HCT116 (cell line): ENCODE measurements at regions not wholly inside any gene's neighbourhood (a gene's known extent, or its start where the extent isn't known, plus 50 kb on each side); places are given as distances from the start of the nearest gene placed in this dataset.
A peak's percentile ranks its signal among the peaks of the same experiment; 100 is the strongest.

ENCODE experiments used
- ATAC-seq: fragments of 200-7000 bp; cut with Tn5 transposase; 2 replicates; pipeline ENCODE4 v1.9.1; 2020; ENCODE audit warnings: mild to moderate bottlenecking, moderate library complexity
- BruUV-seq: library from RNA; stranded (reverse); fragments of 400-500 nt; replicated peaks from 2 replicates; lab custom pipeline; 2021; lab: Mats Ljungman, UMichigan
- CTCF ChIA-PET: fragments of 300-600 bp; sonication (Branson Sonifier 250); formaldehyde crosslinking; loops from one replicate; lab custom pipeline; 2021; ENCODE audit warnings: antibody characterized with exemption; lab: Charles Lee
- POLR2A ChIA-PET: fragments of 300-600, 350-600 bp; sonication (Branson Sonifier 250); formaldehyde crosslinking; loops from one replicate; lab custom pipeline; 2021; ENCODE audit warnings: antibody characterized with exemption; lab: Charles Lee
- RAD21 ChIA-PET, 2 experiments: fragments of 300-600 bp; sonication (Branson Sonifier 250); formaldehyde crosslinking; loops; one replicate each; lab custom pipeline; 2023; ENCODE audit warnings: low total read pairs in 2 of 2; ENCODE audit not compliant: uncharacterized antibody in 2 of 2, unreplicated experiment in 2 of 2, low non-redundant PET in 1 of 2; lab: Charles Lee
- DNase-seq: peaks from one replicate; pipeline ENCODE4 v3.0.0-alpha.2; 2010; ENCODE audit warnings: low read depth, low spot score
- H2AFZ ChIP-seq: fragments of 200-600 bp; shearing (Covaris generic), sonication (generic); 2 replicates; pipeline ENCODE4 v1.6.1; 2017; ENCODE audit warnings: low read depth, mixed run types, mixed read lengths, antibody characterized with exemption, low read length; ENCODE audit not compliant: poor library complexity, severe bottlenecking
- H3K27ac ChIP-seq: 2 replicates; pipeline ENCODE4 v1.5.1; 2012; ENCODE audit warnings: low read depth, low read length
- H3K27me3 ChIP-seq: fragments of 200-600 bp; sonication (generic); 2 replicates; pipeline ENCODE4 v1.6.1; 2016; ENCODE audit warnings: mixed run types, low read length, mixed read lengths; ENCODE audit not compliant: insufficient read depth
- H3K36me3 ChIP-seq, 2 experiments: fragments of 200-500 bp in 1 of 2; fragments of 200-600 bp in 1 of 2; sonication (Bioruptor generic) in 1 of 2; sonication (generic) in 1 of 2; 2 replicates each; pipeline versions ENCODE4 v1.5.1 to v1.6.1; 2014 to 2016; ENCODE audit warnings: low read length in 2 of 2, inconsistent platforms in 1 of 2, mixed read lengths in 1 of 2, mixed run types in 1 of 2; ENCODE audit not compliant: insufficient read depth in 2 of 2, control insufficient read depth in 1 of 2
- H3K4me1 ChIP-seq, 2 experiments: fragments of 200-600 bp in 1 of 2; sonication (generic) in 1 of 2; 2 replicates each; pipeline versions ENCODE4 v1.5.1 to v1.6.1; 2012 to 2017; ENCODE audit warnings: low read length in 2 of 2, inconsistent platforms in 1 of 2, mild to moderate bottlenecking in 1 of 2, mixed read lengths in 1 of 2, mixed run types in 1 of 2, moderate library complexity in 1 of 2; ENCODE audit not compliant: insufficient read depth in 2 of 2, control insufficient read depth in 1 of 2
- H3K4me2 ChIP-seq: fragments of 200-600 bp; sonication (generic); 2 replicates; pipeline ENCODE4 v1.6.1; 2017; ENCODE audit warnings: mixed run types, low read length, mixed read lengths
- H3K4me3 ChIP-seq, 2 experiments: fragments of 200-600 bp in 1 of 2; sonication (generic) in 1 of 2; replicated peaks in 1 of 2; 2 replicates each; pipeline ENCODE4 v1.5.1; 2011 to 2016; ENCODE audit warnings: low read length in 2 of 2, control low read depth in 1 of 2, low read depth in 1 of 2, mild to moderate bottlenecking in 1 of 2, mixed read lengths in 1 of 2, mixed run types in 1 of 2
- H3K79me2 ChIP-seq: fragments of 200-600 bp; sonication (generic); 2 replicates; pipeline ENCODE4 v1.6.1; 2017; ENCODE audit warnings: mild to moderate bottlenecking, mixed run types, low read length, moderate library complexity, mixed read lengths; ENCODE audit not compliant: insufficient read depth
- H3K9ac ChIP-seq: fragments of 200-600 bp; sonication (generic); 2 replicates; pipeline ENCODE4 v1.6.1; 2016; ENCODE audit warnings: low read length, mixed read lengths
- H3K9me2 ChIP-seq: fragments of 200-600 bp; sonication (generic), shearing (Covaris generic); 2 replicates; pipeline ENCODE4 v1.6.1; 2017; ENCODE audit warnings: mixed run types, mild to moderate bottlenecking, moderate library complexity; ENCODE audit not compliant: insufficient read depth
- H3K9me3 ChIP-seq, 2 experiments: fragments of 200-500 bp in 1 of 2; fragments of 200-600 bp in 1 of 2; sonication (Bioruptor generic) in 1 of 2; sonication (generic) in 1 of 2; 2 replicates each; pipeline ENCODE4 v1.6.1; 2014 to 2017; ENCODE audit warnings: low read length in 2 of 2, mixed read lengths in 2 of 2, inconsistent platforms in 1 of 2, low read depth in 1 of 2, mild to moderate bottlenecking in 1 of 2, mixed run types in 1 of 2, moderate library complexity in 1 of 2; ENCODE audit not compliant: control insufficient read depth in 1 of 2, insufficient read depth in 1 of 2
- H4K20me1 ChIP-seq: fragments of 200-600 bp; sonication (generic), shearing (Covaris generic); 2 replicates; pipeline ENCODE4 v1.6.1; 2017; ENCODE audit warnings: mixed run types, mild to moderate bottlenecking, moderate library complexity; ENCODE audit not compliant: insufficient read depth
- EGR1 ChIP-seq: IDR thresholded peaks from 2 replicates; pipeline ENCODE4 v1.6.1; 2012; ENCODE audit warnings: low read depth
- POLR2A ChIP-seq: IDR thresholded peaks from 2 replicates; pipeline ENCODE4 v1.7.0; 2011; ENCODE audit warnings: borderline replicate concordance; ENCODE audit not compliant: insufficient read depth, insufficient read length; ENCODE audit errors: extremely low read depth
- SP1 ChIP-seq: IDR thresholded peaks from 2 replicates; pipeline ENCODE4 v1.6.1; 2012; ENCODE audit warnings: low read depth
- ZBTB33 ChIP-seq: IDR thresholded peaks from 2 replicates; pipeline ENCODE4 v1.6.1; 2011; ENCODE audit warnings: mild to moderate bottlenecking, low read length, moderate library complexity; ENCODE audit not compliant: insufficient replicate concordance; ENCODE audit errors: extremely low read depth
- intact Hi-C: fragments of 100-400 bp; cut with micrococcal nuclease; formaldehyde crosslinking; loops from 2 replicates; pipeline ENCODE4 v1.10.0; 2022
- TF ChIP-seq, protein P1 (sequence below): IDR thresholded peaks from 2 replicates; pipeline ENCODE4 v1.6.1; 2012

- ChIA-PET CTCF (no interaction called here), POLR2A (no interaction called here), RAD21 (no interaction called here)
- intact Hi-C loops, result no loop called here
- Histone ChIP-seq H3K4me1 (peaks cover 18 to 27% of the 10 kb centered on the region in 2 experiments), H3K9me3 (no peaks in the 10 kb centered on the region), H3K9ac (no peak overlapping the region), H3K9me2 (no peaks in the 10 kb centered on the region), H2AFZ (peak overlapping the region; percentile 30), H3K36me3 (no peaks in the 10 kb centered on the region), H3K4me3 (no peak overlapping the region), H3K27ac (peak overlapping the region; percentile 32; the same call in 1 of the 2 replicates), H3K4me2 (peak overlapping the region; percentile 47), H4K20me1 (no peaks in the 10 kb centered on the region), H3K27me3 (no peaks in the 10 kb centered on the region), H3K79me2 (no peaks in the 10 kb centered on the region)
- DNase-seq (peak; percentile 37), ATAC-seq (peak; percentile 36; the same call in 1 of the 2 replicates)
- BruUV-seq, result no TSS peak
- no peak for TF ChIP-seq ZBTB33
- no peak for TF ChIP-seq POLR2A
- peak; percentile 50; the same call in 1 of the 2 replicates for TF ChIP-seq EGR1
- TF ChIP-seq SP1, result peak; percentile 50; the same call in 1 of the 2 replicates
- TF ChIP-seq, protein P1, sequence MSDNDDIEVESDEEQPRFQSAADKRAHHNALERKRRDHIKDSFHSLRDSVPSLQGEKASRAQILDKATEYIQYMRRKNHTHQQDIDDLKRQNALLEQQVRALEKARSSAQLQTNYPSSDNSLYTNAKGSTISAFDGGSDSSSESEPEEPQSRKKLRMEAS, result peak; percentile 61; the same call in 1 of the 2 replicates
Observed at GRCh38 chr22:27628891-27629631, 172.5 kb downstream of the MN1 start.
